SK-N-SH (cell line): ENCODE measurements at regions not wholly inside any gene's neighbourhood (a gene's known extent, or its start where the extent isn't known, plus 50 kb on each side); places are given as distances from the start of the nearest gene placed in this dataset.

Source experiments
- CTCF ChIA-PET: fragments of 300-600, 350-600 bp; formaldehyde crosslinking; extraction: SDS; loops from one replicate; lab custom pipeline; 2021; lab: Yijun Ruan, JAX
- POLR2A ChIA-PET: fragments of 350-600 bp; sonication (Branson Sonifier 250); formaldehyde crosslinking; extraction: SDS; loops from one replicate; lab custom pipeline; 2020; ENCODE audit warnings: antibody characterized with exemption, inconsistent platforms; lab: Yijun Ruan, JAX
- DNase-seq: peaks from one replicate; pipeline ENCODE4 v3.0.0; 2012
- H2AFZ ChIP-seq: fragments of 200-600 bp; sonication (generic); 2 replicates; pipeline ENCODE4 v1.8.1; 2016; ENCODE audit warnings: antibody characterized with exemption, mild to moderate bottlenecking, low read depth
- H3F3A ChIP-seq: fragments of 200-600 bp; sonication (generic); replicated peaks from 2 replicates; pipeline ENCODE3; 2016; ENCODE audit warnings: antibody characterized with exemption, mild to moderate bottlenecking; ENCODE audit not compliant: insufficient read depth
- H3K27ac ChIP-seq, 2 experiments: fragments of 200-500 bp in 1 of 2; fragments of 200-600 bp in 1 of 2; sonication (Bioruptor generic) in 1 of 2; sonication (generic), shearing (Covaris generic) in 1 of 2; 2 replicates each; pipeline versions ENCODE4 v1.5.1 to v1.6.1; 2014 to 2016; ENCODE audit warnings: low read depth in 2 of 2, inconsistent platforms in 1 of 2, low read length in 1 of 2, mild to moderate bottlenecking in 1 of 2, mixed read lengths in 1 of 2
- H3K27me3 ChIP-seq: fragments of 200-600 bp; sonication (generic), shearing (Covaris generic); 2 replicates; pipeline ENCODE4 v1.6.1; 2016; ENCODE audit warnings: mixed run types; ENCODE audit not compliant: insufficient read depth
- H3K36me3 ChIP-seq, 2 experiments: fragments of 200-500 bp in 1 of 2; fragments of 200-600 bp in 1 of 2; sonication (Bioruptor generic) in 1 of 2; sonication (generic) in 1 of 2; replicated peaks in 1 of 2; 2 replicates each; pipeline versions ENCODE3 to v1.5.1; 2014 to 2016; ENCODE audit warnings: low read length in 1 of 2, mild to moderate bottlenecking in 1 of 2; ENCODE audit not compliant: insufficient read depth in 2 of 2, control insufficient read depth in 1 of 2
- H3K4me1 ChIP-seq, 2 experiments: fragments of 200-500 bp in 1 of 2; fragments of 200-600 bp in 1 of 2; sonication (Bioruptor generic) in 1 of 2; sonication (generic), shearing (Covaris generic) in 1 of 2; 2 replicates each; pipeline versions ENCODE4 v1.5.1 to v1.6.1; 2014 to 2016; ENCODE audit warnings: low read depth in 1 of 2, low read length in 1 of 2, mixed run types in 1 of 2; ENCODE audit not compliant: insufficient read depth in 2 of 2, control insufficient read depth in 1 of 2
- H3K4me2 ChIP-seq: fragments of 200-600 bp; sonication (generic), shearing (Covaris generic); 2 replicates; pipeline ENCODE4 v1.6.1; 2017; ENCODE audit warnings: mixed run types
- H3K4me3 ChIP-seq, 2 experiments: fragments of 200-500 bp in 1 of 2; fragments of 200-600 bp in 1 of 2; sonication (Bioruptor generic) in 1 of 2; sonication (generic), shearing (Covaris generic) in 1 of 2; 2 replicates each; pipeline versions ENCODE4 v1.5.1 to v1.8.1; 2014 to 2016; ENCODE audit warnings: low read depth in 2 of 2, inconsistent platforms in 1 of 2, low read length in 1 of 2, mild to moderate bottlenecking in 1 of 2, mixed read lengths in 1 of 2, moderate library complexity in 1 of 2
- H3K79me2 ChIP-seq: fragments of 200-600 bp; sonication (generic); 2 replicates; pipeline ENCODE4 v1.8.1; 2017; ENCODE audit warnings: mild to moderate bottlenecking; ENCODE audit not compliant: insufficient read depth
- H3K9ac ChIP-seq: fragments of 200-600 bp; sonication (generic); 2 replicates; pipeline ENCODE4 v1.6.1; 2017; ENCODE audit warnings: mixed run types
- H3K9me2 ChIP-seq: fragments of 200-600 bp; sonication (generic); 2 replicates; pipeline ENCODE4 v1.6.1; 2017; ENCODE audit warnings: mixed run types
- H3K9me3 ChIP-seq: fragments of 200-600 bp; sonication (generic); 2 replicates; pipeline ENCODE4 v1.6.1; 2017; ENCODE audit warnings: mixed run types, mild to moderate bottlenecking, moderate library complexity
- H4K20me1 ChIP-seq: fragments of 200-600 bp; sonication (generic); 2 replicates; pipeline ENCODE4 v1.6.1; 2017; ENCODE audit warnings: mild to moderate bottlenecking, mixed run types; ENCODE audit not compliant: insufficient read depth
- CHD2 ChIP-seq: fragments of 150-350 bp; IDR thresholded peaks from 2 replicates; pipeline ENCODE4 v1.6.1; 2018; ENCODE audit warnings: low read length; ENCODE audit not compliant: partially characterized antibody
- ELF1 ChIP-seq: IDR thresholded peaks from 2 replicates; pipeline ENCODE4 v1.4.0; 2012
- FOSL2 ChIP-seq: IDR thresholded peaks from 2 replicates; pipeline ENCODE4 v1.4.0; 2012; ENCODE audit warnings: low read depth, mild to moderate bottlenecking, moderate library complexity, borderline replicate concordance
- FOXM1 ChIP-seq: IDR thresholded peaks from 2 replicates; pipeline ENCODE4 v1.4.0; 2012; ENCODE audit warnings: low read depth, mild to moderate bottlenecking
- IRF3 ChIP-seq: fragments of 150-350 bp; IDR thresholded peaks from 2 replicates; pipeline ENCODE4 v1.6.1; 2016; ENCODE audit warnings: mild to moderate bottlenecking, low read depth, low read length
- NRF1 ChIP-seq: IDR thresholded peaks from 2 replicates; pipeline ENCODE4 v1.6.1; 2012; ENCODE audit warnings: low read depth, mild to moderate bottlenecking, low read length
- RCOR1 ChIP-seq: fragments of 150-350 bp; IDR thresholded peaks from 2 replicates; pipeline ENCODE4 v1.6.1; 2017; ENCODE audit warnings: antibody characterized with exemption, low read length
- RFX5 ChIP-seq: IDR thresholded peaks from 2 replicates; pipeline ENCODE4 v1.6.1; 2012; ENCODE audit warnings: mild to moderate bottlenecking, improper control_type of control experiment, low read length
- RXRA ChIP-seq: IDR thresholded peaks from 2 replicates; pipeline ENCODE4 v1.4.0; 2012; ENCODE audit warnings: low read depth, mild to moderate bottlenecking, borderline replicate concordance
- SIN3A ChIP-seq: IDR thresholded peaks from 2 replicates; pipeline ENCODE4 v1.6.1; 2012; ENCODE audit warnings: low read depth, mild to moderate bottlenecking, low read length, moderate library complexity, borderline replicate concordance
- SMC3 ChIP-seq: IDR thresholded peaks from 2 replicates; pipeline ENCODE4 v1.6.1; 2012; ENCODE audit warnings: low read depth, low read length, improper control_type of control experiment
- TAF1 ChIP-seq: IDR thresholded peaks from 2 replicates; pipeline ENCODE4 v1.6.1; 2012; ENCODE audit warnings: low read depth, mild to moderate bottlenecking, low read length, moderate library complexity, borderline replicate concordance
- TCF12 ChIP-seq: IDR thresholded peaks from 2 replicates; pipeline ENCODE4 v1.4.0; 2012
- TEAD4 ChIP-seq: IDR thresholded peaks from 2 replicates; pipeline ENCODE4 v1.4.0; 2012; ENCODE audit warnings: mild to moderate bottlenecking, borderline replicate concordance; ENCODE audit not compliant: insufficient read depth
- YY1 ChIP-seq: IDR thresholded peaks from 2 replicates; pipeline ENCODE4 v1.4.0; 2012; ENCODE audit warnings: low read depth, mild to moderate bottlenecking
- WGBS: methylation state at CpG from one replicate; pipeline ENCODE4 v1.1.6; 2017; ENCODE audit warnings: low lambda C conversion rate; 5-methylcytosine and 5-hydroxymethylcytosine counted together
- TF ChIP-seq, protein P1 (sequence below): fragments of 200-600 bp; sonication (generic); IDR thresholded peaks from 2 replicates; pipeline ENCODE4 v1.6.1; 2017; ENCODE audit warnings: antibody characterized with exemption, mild to moderate bottlenecking, moderate library complexity
- TF ChIP-seq, protein P2 (sequence below): IDR thresholded peaks from 2 replicates; pipeline ENCODE4 v1.4.0; 2012; ENCODE audit warnings: low read depth, borderline replicate concordance
- TF ChIP-seq, protein P3 (sequence below): IDR thresholded peaks from 2 replicates; pipeline ENCODE4 v1.4.0; 2012; ENCODE audit warnings: low read depth, borderline replicate concordance

- no peaks in the 10 kb centered on the region for H3K79me2 ChIP-seq
- POLR2A ChIA-PET: interaction anchor here (0.6 kb wide), 1 partner anchor 681 kb away, joined by 3 read pairs; no protein-coding TSS in a partner anchor
- no peak overlapping the region for H3K4me3 ChIP-seq
- no peak for DNase-seq
- H3K36me3 ChIP-seq: no peaks in the 10 kb centered on the region
- no peaks in the 10 kb centered on the region for H3K9me2 ChIP-seq
- CTCF ChIA-PET: interaction anchor here (1.0 to 1.7 kb wide), 2 partner anchors 12 to 49 kb away, joined by 3 to 4 read pairs; no protein-coding TSS in a partner anchor
- no peak overlapping the region for H3K9ac ChIP-seq
- TF ChIP-seq RXRA (no peak), YY1 (no peak), IRF3 (no peak), SIN3A (no peak), FOSL2 (no peak), TAF1 (no peak), SMC3 (no peak), TEAD4 (no peak), RFX5 (no peak), NRF1 (no peak), TCF12 (no peak), ELF1 (no peak), FOXM1 (no peak), CHD2 (no peak), RCOR1 (no peak)
- TF ChIP-seq, protein P1, sequence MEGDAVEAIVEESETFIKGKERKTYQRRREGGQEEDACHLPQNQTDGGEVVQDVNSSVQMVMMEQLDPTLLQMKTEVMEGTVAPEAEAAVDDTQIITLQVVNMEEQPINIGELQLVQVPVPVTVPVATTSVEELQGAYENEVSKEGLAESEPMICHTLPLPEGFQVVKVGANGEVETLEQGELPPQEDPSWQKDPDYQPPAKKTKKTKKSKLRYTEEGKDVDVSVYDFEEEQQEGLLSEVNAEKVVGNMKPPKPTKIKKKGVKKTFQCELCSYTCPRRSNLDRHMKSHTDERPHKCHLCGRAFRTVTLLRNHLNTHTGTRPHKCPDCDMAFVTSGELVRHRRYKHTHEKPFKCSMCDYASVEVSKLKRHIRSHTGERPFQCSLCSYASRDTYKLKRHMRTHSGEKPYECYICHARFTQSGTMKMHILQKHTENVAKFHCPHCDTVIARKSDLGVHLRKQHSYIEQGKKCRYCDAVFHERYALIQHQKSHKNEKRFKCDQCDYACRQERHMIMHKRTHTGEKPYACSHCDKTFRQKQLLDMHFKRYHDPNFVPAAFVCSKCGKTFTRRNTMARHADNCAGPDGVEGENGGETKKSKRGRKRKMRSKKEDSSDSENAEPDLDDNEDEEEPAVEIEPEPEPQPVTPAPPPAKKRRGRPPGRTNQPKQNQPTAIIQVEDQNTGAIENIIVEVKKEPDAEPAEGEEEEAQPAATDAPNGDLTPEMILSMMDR: no peak
- TF ChIP-seq, protein P2, sequence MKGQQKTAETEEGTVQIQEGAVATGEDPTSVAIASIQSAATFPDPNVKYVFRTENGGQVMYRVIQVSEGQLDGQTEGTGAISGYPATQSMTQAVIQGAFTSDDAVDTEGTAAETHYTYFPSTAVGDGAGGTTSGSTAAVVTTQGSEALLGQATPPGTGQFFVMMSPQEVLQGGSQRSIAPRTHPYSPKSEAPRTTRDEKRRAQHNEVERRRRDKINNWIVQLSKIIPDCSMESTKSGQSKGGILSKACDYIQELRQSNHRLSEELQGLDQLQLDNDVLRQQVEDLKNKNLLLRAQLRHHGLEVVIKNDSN: no peak
- TF ChIP-seq, protein P3, sequence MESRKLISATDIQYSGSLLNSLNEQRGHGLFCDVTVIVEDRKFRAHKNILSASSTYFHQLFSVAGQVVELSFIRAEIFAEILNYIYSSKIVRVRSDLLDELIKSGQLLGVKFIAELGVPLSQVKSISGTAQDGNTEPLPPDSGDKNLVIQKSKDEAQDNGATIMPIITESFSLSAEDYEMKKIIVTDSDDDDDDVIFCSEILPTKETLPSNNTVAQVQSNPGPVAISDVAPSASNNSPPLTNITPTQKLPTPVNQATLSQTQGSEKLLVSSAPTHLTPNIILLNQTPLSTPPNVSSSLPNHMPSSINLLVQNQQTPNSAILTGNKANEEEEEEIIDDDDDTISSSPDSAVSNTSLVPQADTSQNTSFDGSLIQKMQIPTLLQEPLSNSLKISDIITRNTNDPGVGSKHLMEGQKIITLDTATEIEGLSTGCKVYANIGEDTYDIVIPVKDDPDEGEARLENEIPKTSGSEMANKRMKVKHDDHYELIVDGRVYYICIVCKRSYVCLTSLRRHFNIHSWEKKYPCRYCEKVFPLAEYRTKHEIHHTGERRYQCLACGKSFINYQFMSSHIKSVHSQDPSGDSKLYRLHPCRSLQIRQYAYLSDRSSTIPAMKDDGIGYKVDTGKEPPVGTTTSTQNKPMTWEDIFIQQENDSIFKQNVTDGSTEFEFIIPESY: no peak
- no peaks in the 10 kb centered on the region for H3K27me3 ChIP-seq
- H4K20me1 ChIP-seq: no peaks in the 10 kb centered on the region
- WGBS: 77% methylated on average over 3 of the region's 3 CpGs
- no peaks in the 10 kb centered on the region for H3K9me3 ChIP-seq
- no peak overlapping the region for H3K4me2 ChIP-seq
- no peak overlapping the region for H2AFZ ChIP-seq
- H3K4me1 ChIP-seq: peaks cover 0 to 31% of the 10 kb centered on the region in 2 experiments; a peak in 1 of 4 replicates
- no peaks in the 10 kb centered on the region for H3F3A ChIP-seq
- H3K27ac ChIP-seq: peak overlapping the region in 1 of 2 experiments; percentile 41; a peak in 1 of 4 replicates
These were observed 311.6 kb upstream of the USP24 start for GRCh38 chr1:55526716-55527115.
